ENCODE measurements at regions not wholly inside any gene's neighbourhood (a gene's known extent, or its start where the extent isn't known, plus 50 kb on each side); places are given as distances from the start of the nearest gene placed in this dataset.

GRCh38 chr1:36691374-36691773 lies 208.7 kb upstream of the CSF3R start (continued):
- TF ChIP-seq CHD7 (IDR thresholded peaks at IDR 0.05; ENCODE audit: insufficient replicate concordance, low read length) (no peak), CTCF (IDR thresholded peaks at IDR 0.05; ENCODE audit: control extremely low read depth in 1 of 3, insufficient read depth in 1 of 3, low read depth in 1 of 3, low read length in 3 of 3) (no peak), CREB1 (IDR thresholded peaks at IDR 0.05) (no peak), E2F6 (IDR thresholded peaks at IDR 0.05) (no peak)

All from H1 (cell line).